Spleen (tissue), 7 donors: ENCODE measurements at regions not wholly inside any gene's neighbourhood (a gene's known extent, or its start where the extent isn't known, plus 50 kb on each side); places are given as distances from the start of the nearest gene placed in this dataset.

Experiments used
- POLR2A ChIP-seq, 3 donors: fragments of 450-650 bp; IDR thresholded peaks; one replicate each; pipeline ENCODE4 v1.5.1; 2017; ENCODE audit warnings: antibody characterized with exemption in 3 of 3, mild to moderate bottlenecking in 1 of 3
- TF ChIP-seq, protein P1 (sequence below), 11 experiments: fragments of 200-600 bp in 7 of 11; fragments of 450-650 bp in 4 of 11; sonication (generic) in 4 of 11; IDR thresholded peaks in 8 of 11; conservative IDR thresholded peaks in 3 of 11; 1 replicate in 7 of 11; 2 replicates in 4 of 11; pipeline versions ENCODE4 v1.4.0 to v1.8.0; 2016 to 2021; ENCODE audit warnings: antibody characterized with exemption in 11 of 11, inconsistent platforms in 4 of 11, mild to moderate bottlenecking in 1 of 11
- donor health status: DM: no; HTN: no; CAD: no; lungs with moderate emphysema.
- donor health status: DM: no; HTN: no; CAD: no.
- donor health status: DM: no; HTN: no; CAD: no.

DNA sequence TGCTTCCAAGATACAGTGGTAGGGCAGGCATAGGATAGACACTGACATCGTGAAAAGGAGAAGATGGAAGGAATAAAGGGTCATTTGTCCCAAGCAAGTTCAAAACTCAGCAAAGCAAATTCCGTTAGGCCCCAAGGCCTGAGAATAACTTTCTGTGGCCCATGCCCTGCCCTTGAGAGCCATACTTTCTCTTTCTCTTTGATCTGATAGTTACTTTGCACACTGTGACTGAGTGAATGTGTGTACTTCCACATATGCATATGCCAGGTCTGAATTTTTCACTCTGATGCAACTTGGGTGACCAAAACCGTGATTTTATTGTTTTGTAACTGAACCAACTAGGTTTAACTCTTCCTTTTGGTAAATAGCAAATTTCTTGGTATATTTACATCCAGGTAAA, 371.5 kb downstream of the RAB38 start:
- TF ChIP-seq, protein P1, sequence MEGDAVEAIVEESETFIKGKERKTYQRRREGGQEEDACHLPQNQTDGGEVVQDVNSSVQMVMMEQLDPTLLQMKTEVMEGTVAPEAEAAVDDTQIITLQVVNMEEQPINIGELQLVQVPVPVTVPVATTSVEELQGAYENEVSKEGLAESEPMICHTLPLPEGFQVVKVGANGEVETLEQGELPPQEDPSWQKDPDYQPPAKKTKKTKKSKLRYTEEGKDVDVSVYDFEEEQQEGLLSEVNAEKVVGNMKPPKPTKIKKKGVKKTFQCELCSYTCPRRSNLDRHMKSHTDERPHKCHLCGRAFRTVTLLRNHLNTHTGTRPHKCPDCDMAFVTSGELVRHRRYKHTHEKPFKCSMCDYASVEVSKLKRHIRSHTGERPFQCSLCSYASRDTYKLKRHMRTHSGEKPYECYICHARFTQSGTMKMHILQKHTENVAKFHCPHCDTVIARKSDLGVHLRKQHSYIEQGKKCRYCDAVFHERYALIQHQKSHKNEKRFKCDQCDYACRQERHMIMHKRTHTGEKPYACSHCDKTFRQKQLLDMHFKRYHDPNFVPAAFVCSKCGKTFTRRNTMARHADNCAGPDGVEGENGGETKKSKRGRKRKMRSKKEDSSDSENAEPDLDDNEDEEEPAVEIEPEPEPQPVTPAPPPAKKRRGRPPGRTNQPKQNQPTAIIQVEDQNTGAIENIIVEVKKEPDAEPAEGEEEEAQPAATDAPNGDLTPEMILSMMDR (IDR thresholded peaks at IDR 0.05 in 8 of 11, conservative IDR thresholded peaks at IDR 0.05 in 3 of 11) = no peak
- no peak for TF ChIP-seq POLR2A (IDR thresholded peaks at IDR 0.05)
